UCSD-AML1 (cell line): ENCODE measurements at regions not wholly inside any gene's neighbourhood (a gene's known extent, or its start where the extent isn't known, plus 50 kb on each side); places are given as distances from the start of the nearest gene placed in this dataset.

Source experiments
- DNase-seq: peaks from one replicate; lab custom pipeline; 2025; ENCODE audit not compliant: unreplicated experiment; lab: John Stamatoyannopoulos, UW

- peak; percentile 3 for DNase-seq
Observed at GRCh38 chr11:37108436-37109285, 510.6 kb upstream of the RAG2 start.

DNA sequence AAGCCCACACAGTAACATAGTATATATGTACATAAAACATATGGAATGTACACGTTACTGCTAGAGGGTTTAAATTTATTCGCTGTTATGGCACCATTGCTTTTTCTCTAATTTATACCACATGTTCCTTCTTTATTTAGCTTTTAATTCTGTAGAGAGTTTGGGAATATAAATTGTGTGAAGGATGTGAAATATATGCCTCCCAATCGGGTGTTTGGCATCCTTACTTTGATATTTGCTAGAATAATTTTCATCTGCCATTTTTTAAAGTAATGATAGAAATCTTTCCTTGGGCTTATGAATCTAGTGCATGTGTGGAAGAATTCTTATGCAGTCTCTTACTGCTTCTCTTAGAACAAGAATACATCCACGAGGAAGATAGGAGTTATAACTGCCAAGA lies 509.8 kb upstream of the RAG2 start:
- DNase-seq = no peak

- no peak for DNase-seq
Observed at GRCh38 chr11:37107415-37107814, 509.4 kb upstream of the RAG2 start.

DNA sequence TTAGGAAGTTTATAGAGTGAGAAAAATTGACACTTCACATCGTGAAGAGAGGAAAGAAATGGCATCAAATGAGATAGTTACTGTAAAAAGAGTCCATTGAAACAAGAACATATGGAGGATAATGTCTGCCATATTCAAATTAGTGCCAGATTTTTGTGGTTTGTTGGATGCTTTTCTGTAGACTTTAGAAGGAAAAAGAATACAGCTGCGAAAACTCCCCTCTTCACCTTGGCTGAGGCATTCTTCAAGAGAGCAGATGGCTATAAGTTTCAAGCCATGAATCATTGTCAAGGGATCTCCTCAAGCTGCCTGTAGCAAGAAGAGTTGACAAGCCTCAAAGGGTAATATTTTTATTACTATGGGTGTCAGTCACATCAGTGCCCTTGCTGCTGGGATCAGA lies 507.4 kb upstream of the RAG2 start:
- DNase-seq = no peak

GRCh38 chr11:37104380-37104779 lies 506.3 kb upstream of the RAG2 start:
- no peak for DNase-seq

DNA sequence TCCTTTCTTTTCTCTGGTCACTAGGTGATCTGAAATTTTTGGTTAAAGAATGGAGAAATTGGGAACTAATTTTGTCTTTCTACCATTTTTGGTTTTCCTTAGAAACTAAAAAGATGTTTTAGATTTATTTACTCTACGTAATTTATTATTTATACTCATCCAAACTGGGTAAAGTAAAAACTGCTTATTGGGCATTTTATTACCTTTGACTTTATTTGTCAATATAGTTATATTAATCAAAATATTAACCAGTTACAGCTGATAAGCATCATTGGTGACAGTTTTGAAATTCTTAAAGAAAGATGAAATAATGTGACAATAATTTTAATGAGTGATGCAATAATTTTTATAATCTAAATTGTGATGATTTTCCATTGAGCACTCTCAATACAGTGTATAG lies 502.0 kb upstream of the RAG2 start:
- DNase-seq = no peak

DNA sequence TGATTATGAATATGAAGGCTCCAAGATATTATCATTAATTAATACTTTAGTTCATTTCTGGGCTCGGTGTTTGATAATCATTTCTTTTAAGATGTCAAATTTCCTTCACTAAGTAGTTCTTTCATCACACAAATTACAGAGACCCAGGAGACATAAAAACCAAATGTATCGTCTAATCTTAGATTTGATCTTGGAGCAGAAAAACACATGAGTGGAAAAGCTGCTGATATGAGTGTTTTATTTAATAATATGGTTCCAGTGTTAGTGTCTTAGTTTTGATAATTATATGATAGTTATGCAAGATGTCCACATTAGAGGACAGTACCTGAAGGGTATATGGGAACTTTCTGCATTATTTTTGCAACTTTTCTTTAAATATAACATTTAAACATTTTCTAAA lies 494.5 kb upstream of the RAG2 start:
- DNase-seq = no peak

DNA sequence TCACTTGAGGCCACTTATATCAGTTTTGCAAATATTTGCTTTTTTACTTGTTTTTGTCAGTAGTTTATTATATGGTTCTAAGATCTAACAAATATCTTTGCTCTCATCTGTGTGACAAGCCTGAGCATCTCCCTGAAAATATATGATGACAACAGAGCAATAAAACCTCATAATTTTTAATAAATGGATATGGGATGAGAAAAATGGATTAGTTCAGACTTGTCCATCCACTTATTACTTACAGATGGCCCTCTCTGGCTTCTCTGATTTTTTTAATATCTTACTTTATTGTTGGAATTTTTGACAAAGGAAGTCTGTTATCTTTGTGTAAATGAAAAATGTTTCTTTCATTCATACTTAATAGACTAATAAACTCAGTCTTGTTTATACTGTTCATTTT lies 491.4 kb upstream of the RAG2 start:
- no peak for DNase-seq

GRCh38 chr11:37088573-37088910 lies 490.5 kb upstream of the RAG2 start:
- no peak for DNase-seq

DNA sequence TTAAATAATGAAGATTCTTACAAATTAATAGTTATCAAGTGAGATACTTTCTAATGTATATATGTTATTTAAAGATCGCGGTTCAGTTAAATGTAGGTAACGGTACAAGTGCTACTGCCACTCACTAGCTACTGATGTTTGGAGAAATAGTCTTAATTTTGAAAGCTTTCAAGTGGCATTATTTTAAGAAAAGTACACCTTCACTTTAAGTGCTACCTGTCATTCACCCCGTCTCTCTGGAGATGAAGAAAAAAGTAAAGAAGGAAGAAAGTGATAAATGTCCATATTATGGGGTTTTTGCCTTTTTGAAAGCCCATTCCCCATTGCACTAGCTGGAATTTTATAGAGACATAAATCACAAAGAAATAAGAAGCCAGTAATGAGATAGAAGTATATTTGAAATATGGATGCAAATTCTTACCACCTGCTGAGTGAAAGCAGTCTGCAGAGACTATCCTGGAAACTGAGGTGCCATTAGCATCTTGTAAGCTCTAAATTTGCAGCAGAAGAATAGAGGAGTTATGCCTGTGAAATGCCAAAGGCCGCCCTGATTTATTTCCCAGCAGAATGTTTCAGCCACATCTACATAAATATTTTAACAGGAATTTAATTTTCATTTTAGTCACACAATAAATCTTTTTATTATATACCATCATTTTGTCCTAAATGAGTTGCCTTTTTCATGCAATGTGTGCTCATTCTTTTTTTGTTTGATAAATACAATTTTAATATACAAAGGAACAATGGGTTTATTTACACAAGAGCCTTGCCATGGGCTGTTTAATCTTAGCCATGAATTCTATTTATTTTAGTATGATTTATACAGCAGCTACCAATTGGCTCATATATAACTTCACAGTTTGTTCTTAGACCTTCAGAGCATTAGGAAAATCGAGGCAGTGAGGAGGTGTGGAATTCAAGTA lies 489.9 kb upstream of the RAG2 start:
- no peak for DNase-seq

GRCh38 chr11:37078521-37078920 lies 480.5 kb upstream of the RAG2 start:
- no peak for DNase-seq

DNA sequence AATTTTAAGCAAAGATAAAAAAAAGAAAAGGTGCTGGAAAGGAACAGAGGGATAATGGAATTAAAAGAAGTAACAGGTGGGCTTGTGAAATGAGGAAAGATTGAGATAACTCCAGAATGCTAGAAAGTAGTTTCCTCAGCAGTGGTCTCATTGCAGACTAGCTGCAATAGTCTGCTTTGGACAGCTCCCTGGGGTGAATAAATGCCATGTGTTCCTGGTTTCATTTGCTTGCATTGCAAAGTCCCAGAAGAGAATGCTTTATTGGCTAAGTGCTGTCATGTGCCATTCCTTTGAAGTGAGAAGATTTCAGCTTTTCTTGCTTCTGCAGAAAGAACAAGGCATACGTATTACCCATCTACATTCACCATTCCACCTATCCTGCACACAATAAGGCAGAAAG lies 478.8 kb upstream of the RAG2 start:
- DNase-seq = no peak

GRCh38 chr11:37072538-37073055 lies 474.6 kb upstream of the RAG2 start:
- DNase-seq = no peak

DNA sequence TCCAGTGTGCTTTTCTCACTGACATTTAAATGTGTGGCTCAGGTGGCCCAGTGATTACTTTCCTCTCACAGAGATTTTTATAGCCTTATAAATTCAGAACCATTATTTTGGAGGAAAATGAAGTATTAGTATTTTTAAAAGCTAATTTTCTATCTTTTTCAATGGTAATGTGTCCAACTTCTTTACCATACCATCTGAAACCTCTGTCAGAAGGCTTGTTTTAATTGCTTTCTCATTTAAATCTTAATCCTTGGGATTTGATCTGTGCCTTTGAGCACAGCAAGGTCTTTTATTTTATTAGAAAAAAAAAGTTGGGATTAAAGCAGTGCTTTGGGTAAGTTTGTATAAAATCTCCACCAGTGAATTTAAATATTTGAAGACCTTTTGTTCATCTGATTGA lies 452.3 kb upstream of the RAG2 start:
- no peak for DNase-seq

GRCh38 chr11:37040921-37041320 lies 442.9 kb upstream of the RAG2 start:
- DNase-seq = no peak

DNA sequence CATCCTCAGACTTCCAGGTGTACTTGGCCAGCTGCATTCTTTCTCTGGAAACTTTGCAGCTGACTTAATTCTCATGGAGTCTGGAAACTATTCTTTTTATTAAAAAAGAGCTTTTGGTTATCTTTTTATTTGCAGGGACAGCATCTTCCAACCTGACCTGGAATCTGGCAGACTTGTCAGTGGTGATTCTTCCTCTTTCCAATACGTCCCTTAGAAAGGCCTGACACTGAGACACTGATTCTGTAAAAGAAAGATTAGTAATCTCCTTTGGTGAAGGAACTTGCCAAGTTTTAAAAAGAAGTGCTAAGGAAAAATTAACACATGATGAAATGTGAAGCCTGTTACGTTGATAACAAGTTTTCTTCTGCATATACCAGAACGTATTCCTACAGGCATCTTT lies 440.9 kb upstream of the RAG2 start:
- DNase-seq = no peak

GRCh38 chr11:37026741-37027140 lies 428.7 kb upstream of the RAG2 start:
- no peak for DNase-seq

DNA sequence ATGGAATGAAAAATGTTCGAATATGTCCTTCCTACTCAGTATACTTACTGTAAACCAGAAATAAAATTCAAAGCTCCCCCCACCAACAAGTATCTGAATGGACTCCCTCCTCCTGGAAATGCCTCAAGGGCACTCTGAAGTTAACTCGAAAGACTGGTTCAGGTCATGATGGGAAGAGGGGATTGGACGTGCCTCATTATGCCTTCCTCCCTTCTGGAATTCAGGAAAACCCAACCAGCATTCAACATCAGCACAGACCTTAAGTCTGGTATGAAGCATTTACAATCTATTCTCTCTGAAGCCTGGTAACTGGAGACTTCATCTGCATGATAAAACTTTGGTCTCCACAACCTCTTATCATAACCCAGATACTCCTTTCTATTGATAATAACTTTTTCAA lies 428.3 kb upstream of the RAG2 start:
- DNase-seq = no peak

GRCh38 chr11:37006563-37006962 lies 408.5 kb upstream of the RAG2 start:
- no peak for DNase-seq

DNA sequence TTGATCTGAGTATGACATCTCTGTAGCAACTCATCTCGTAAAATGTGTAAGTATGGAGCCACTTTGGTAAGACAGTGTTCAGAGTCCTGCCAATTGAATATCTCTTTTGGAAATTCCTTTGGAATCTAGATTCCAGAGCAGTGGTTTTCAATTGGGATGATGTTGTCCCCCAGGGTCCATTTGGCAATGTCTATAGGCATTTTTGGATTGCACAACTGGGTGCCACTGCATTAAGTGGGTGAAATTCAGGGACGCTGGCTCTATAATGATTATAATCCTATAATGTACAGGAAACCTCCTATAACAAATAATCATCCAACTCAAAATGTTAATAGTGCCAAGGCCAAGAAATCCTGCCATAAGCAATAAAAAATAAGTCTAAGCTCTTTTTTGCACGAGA lies 404.8 kb upstream of the RAG2 start:
- no peak for DNase-seq

GRCh38 chr11:36997656-36998055 lies 399.6 kb upstream of the RAG2 start:
- no peak for DNase-seq

DNA sequence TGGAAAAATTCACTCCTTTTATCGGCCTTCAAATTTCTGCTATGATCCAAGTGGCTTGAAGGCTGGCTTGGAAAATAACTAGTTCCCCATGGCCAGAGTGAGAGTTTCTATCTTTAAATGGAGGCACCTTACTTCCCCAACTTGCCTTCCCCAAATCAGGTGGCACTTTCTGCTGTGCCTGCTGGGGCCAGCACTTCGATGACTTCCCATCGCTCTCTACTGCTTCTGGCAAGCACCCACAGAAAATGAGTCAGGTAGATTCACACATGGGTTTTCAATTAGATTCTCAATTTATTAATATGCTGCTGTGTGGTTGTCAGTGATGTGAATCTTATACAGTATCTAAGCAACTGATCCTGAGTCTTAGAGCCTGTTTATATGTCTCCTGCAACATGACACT lies 398.8 kb upstream of the RAG2 start:
- DNase-seq = no peak
